SK-N-DZ (cell line): ENCODE measurements at regions not wholly inside any gene's neighbourhood (a gene's known extent, or its start where the extent isn't known, plus 50 kb on each side); places are given as distances from the start of the nearest gene placed in this dataset.
"Not testable (repeated sequence)": the region's sequence is repeated elsewhere in the genome, so short reads cannot be mapped to it uniquely, and the experiment has no call there.

Experiments used
- DNase-seq: peaks from one replicate; pipeline ENCODE4 v3.0.0-alpha.2; 2015; ENCODE audit warnings: low spot score
- small RNA-seq, 2 experiments: library from RNA; depleted of rRNA; stranded (forward); fragments of <200 nt; gene quantifications; one replicate each; pipeline ENCODE3, GENCODE V24; 2014

GRCh38 chr16:70014915-70015314 lies 63.8 kb downstream of the CLEC18A start:
- not testable (repeated sequence) for DNase-seq

- DNase-seq, result not testable (repeated sequence)
These were observed 65.6 kb downstream of the CLEC18A start for GRCh38 chr16:70016751-70017150.

- peak; percentile 56 for DNase-seq
These were observed 67.1 kb downstream of the CLEC18A start for GRCh38 chr16:70018254-70018653.

GRCh38 chr16:70023207-70023606 lies 72.1 kb downstream of the CLEC18A start:
- not testable (repeated sequence) for DNase-seq

- not testable (repeated sequence) for DNase-seq
These were observed 72.8 kb downstream of the CLEC18A start for GRCh38 chr16:70023956-70024355.

GRCh38 chr16:70026165-70026854 lies 75.2 kb downstream of the CLEC18A start:
- DNase-seq, result not testable (repeated sequence)

- not testable (repeated sequence) for DNase-seq
These were observed 81.2 kb upstream of the PDPR start for GRCh38 chr16:70032906-70033305.

GRCh38 chr16:70037913-70038312 lies 76.2 kb upstream of the PDPR start:
- not testable (repeated sequence) for DNase-seq

GRCh38 chr16:70040554-70040953 lies 73.6 kb upstream of the PDPR start:
- not testable (repeated sequence) for DNase-seq

GRCh38 chr16:70043538-70044067 lies 70.5 kb upstream of the PDPR start:
- DNase-seq, result not testable (repeated sequence)

- not testable (repeated sequence) for DNase-seq
These were observed 67.6 kb upstream of the PDPR start for GRCh38 chr16:70046560-70046959.

- not testable (repeated sequence) for DNase-seq
These were observed 66.0 kb upstream of the PDPR start for GRCh38 chr16:70048083-70048482.

- not testable (repeated sequence) for DNase-seq
These were observed 56.1 kb upstream of the PDPR start for GRCh38 chr16:70058056-70058455.

- not testable (repeated sequence) for DNase-seq
These were observed 54.7 kb upstream of the PDPR start for GRCh38 chr16:70059429-70059828.

GRCh38 chr16:70060521-70061027 lies 53.6 kb upstream of the PDPR start:
- not testable (repeated sequence) for DNase-seq

GRCh38 chr16:70061671-70062218 lies 52.4 kb upstream of the PDPR start:
- not testable (repeated sequence) for DNase-seq

- DNase-seq, result not testable (repeated sequence)
These were observed 51.2 kb upstream of the PDPR start for GRCh38 chr16:70062947-70063346.

Small RNA genes in the stretch of these regions (small RNA-seq; reads per million reads assigned to genes)
- gene MIR1972-2, result 0 reads per million in 2 experiments
